Uterus (tissue), 3 donors: ENCODE measurements at regions not wholly inside any gene's neighbourhood (a gene's known extent, or its start where the extent isn't known, plus 50 kb on each side); places are given as distances from the start of the nearest gene placed in this dataset.

Source experiments
- DNase-seq, 2 donors: peaks; one replicate each; pipeline ENCODE4 v3.0.0-alpha.2; 2019 to 2020
- H3K27ac ChIP-seq, 2 donors: fragments of 200-600 bp; sonication (generic); 1 replicate in 1 of 2; 2 replicates in 1 of 2; pipeline ENCODE4 v1.5.1; 2016 to 2018
- H3K27me3 ChIP-seq, 2 donors: fragments of 200-600 bp; sonication (generic); one replicate each; pipeline ENCODE4 v1.5.1; 2018 to 2019; ENCODE audit warnings: control low read depth in 1 of 2
- H3K36me3 ChIP-seq, 2 donors: fragments of 200-600 bp; sonication (generic); one replicate each; pipeline ENCODE4 v1.5.1; 2019; ENCODE audit warnings: control low read depth in 1 of 2
- H3K4me1 ChIP-seq, 2 donors: fragments of 200-600 bp; sonication (generic); one replicate each; pipeline ENCODE4 v1.5.1; 2018 to 2019; ENCODE audit warnings: control low read depth in 1 of 2
- H3K4me3 ChIP-seq, 2 donors: fragments of 200-600 bp; sonication (generic); 1 replicate in 1 of 2; 2 replicates in 1 of 2; pipeline ENCODE4 v1.5.1; 2018 to 2019; ENCODE audit warnings: mild to moderate bottlenecking in 1 of 2
- H3K9me3 ChIP-seq, 2 donors: fragments of 200-600 bp; sonication (generic); one replicate each; pipeline ENCODE4 v1.5.1; 2019; ENCODE audit warnings: control low read depth in 1 of 2
- POLR2A ChIP-seq, 2 donors: fragments of 450-650 bp; IDR thresholded peaks; one replicate each; pipeline ENCODE4 v1.6.1; 2016; ENCODE audit warnings: antibody characterized with exemption in 2 of 2, mild to moderate bottlenecking in 1 of 2, moderate library complexity in 1 of 2
- intact Hi-C: fragments of 100-400 bp; cut with DNase I; formaldehyde crosslinking; loops from one replicate; pipeline ENCODE4 v1.15.1; 2023; ENCODE audit warnings: low total_unique reads
- TF ChIP-seq, protein P1 (sequence below), 4 experiments: fragments of 200-600 bp in 2 of 4; fragments of 450-650 bp in 2 of 4; sonication (generic) in 2 of 4; IDR thresholded peaks; one replicate each; pipeline ENCODE4 v1.5.1; 2016 to 2019; ENCODE audit warnings: antibody characterized with exemption in 4 of 4, mild to moderate bottlenecking in 2 of 4, moderate library complexity in 1 of 4
- donor health status: DM: yes; HTN: yes; CAD: no.

DNA sequence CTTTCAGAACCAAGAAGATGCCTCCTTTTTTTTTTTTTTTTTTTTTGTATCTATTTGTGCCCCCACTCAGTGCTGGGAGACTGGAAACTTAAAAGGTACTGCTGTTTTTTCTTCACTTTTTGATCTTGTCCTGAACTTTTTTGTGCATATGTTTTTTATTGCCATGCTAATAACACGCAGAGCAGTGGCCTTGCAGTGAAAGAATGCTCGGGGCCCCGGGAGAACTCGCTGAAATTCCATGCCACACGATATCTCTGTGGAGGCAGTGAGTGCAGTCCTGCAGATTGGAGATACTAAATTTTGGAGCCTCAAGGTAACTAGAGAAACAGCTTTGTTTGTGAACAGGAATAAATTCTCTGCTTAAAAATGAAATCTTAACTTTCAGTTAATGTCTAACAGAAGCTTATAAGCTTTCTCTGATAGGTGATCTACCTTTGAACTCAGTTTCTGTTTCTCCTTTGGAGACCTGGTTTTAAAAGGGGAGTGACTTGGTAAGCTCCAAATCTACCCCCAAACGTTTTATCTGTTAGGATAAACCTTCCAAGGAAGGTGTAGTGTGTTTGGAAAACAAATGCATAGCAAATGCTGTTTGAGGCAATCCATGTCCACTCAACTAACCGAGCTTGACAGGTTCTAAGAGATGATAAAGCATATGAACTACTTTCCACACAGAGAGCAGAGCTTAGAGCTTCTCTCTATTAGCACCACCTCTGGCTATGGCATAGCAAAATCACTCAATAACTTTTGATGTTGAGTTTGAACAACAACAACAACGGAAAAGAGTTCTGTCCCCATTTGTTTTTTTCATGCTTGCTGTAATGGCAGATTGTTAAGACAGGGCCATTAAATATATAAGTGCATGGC is 113.7 kb upstream of the PLXNA2 start:
- Histone ChIP-seq H3K36me3 (no peaks in the 10 kb centered on the region), H3K4me3 (no peak overlapping the region), H3K4me1 (no peaks in the 10 kb centered on the region), H3K9me3 (no peaks in the 10 kb centered on the region), H3K27ac (no peak overlapping the region), H3K27me3 (no peaks in the 10 kb centered on the region)
- no peak for DNase-seq
- intact Hi-C loops, result no loop called here
- no peak for TF ChIP-seq POLR2A (IDR thresholded peaks at IDR 0.05)
- TF ChIP-seq, protein P1, sequence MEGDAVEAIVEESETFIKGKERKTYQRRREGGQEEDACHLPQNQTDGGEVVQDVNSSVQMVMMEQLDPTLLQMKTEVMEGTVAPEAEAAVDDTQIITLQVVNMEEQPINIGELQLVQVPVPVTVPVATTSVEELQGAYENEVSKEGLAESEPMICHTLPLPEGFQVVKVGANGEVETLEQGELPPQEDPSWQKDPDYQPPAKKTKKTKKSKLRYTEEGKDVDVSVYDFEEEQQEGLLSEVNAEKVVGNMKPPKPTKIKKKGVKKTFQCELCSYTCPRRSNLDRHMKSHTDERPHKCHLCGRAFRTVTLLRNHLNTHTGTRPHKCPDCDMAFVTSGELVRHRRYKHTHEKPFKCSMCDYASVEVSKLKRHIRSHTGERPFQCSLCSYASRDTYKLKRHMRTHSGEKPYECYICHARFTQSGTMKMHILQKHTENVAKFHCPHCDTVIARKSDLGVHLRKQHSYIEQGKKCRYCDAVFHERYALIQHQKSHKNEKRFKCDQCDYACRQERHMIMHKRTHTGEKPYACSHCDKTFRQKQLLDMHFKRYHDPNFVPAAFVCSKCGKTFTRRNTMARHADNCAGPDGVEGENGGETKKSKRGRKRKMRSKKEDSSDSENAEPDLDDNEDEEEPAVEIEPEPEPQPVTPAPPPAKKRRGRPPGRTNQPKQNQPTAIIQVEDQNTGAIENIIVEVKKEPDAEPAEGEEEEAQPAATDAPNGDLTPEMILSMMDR (IDR thresholded peaks at IDR 0.05), result no peak

DNA sequence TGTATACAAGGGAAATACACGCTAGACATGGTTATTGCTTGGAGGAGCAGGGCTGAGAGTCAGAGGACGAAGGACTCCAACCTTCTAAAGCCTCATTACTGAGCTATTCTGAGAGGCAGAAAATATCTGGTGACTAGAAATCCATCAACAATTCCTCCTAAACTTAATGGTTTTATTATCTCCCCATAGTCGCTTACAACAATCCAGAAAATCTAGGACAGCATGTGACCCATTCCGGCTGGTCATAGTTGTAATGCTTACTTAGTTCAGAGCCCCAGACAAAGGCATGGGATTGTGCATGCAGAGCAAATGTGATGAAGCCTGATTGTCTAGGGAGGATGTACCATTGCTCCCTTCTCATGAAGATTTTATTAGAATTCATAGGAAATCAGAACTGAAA is 114.5 kb upstream of the PLXNA2 start:
- intact Hi-C loops, result no loop called here
- no peaks in the 10 kb centered on the region for H3K9me3 ChIP-seq
- no peak for DNase-seq
- H3K36me3 ChIP-seq, result no peaks in the 10 kb centered on the region
- no peak overlapping the region for H3K27ac ChIP-seq
- no peak overlapping the region for H3K4me3 ChIP-seq
- H3K27me3 ChIP-seq, result no peaks in the 10 kb centered on the region
- TF ChIP-seq, protein P1 (IDR thresholded peaks at IDR 0.05), result no peak
- no peak for TF ChIP-seq POLR2A (IDR thresholded peaks at IDR 0.05)
- no peaks in the 10 kb centered on the region for H3K4me1 ChIP-seq

DNA sequence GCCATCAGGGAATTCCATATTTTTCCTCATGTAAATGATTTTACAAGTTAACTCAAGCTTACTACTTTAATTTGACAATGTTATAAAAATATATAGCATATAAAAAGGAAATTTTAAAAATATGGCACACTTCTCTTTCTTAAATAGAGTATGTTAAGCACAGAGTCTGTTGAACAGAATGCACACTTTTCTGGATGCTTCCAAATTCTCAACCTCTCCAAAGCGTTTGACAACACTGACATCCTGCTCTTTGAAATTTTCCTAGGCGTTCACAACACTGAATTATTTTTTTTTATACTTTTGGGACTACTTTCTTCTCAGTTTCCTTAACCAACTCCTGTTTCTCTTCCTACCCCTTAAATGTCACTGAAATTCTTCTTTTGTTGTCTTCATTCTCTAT is 117.8 kb upstream of the PLXNA2 start:
- H3K27me3 ChIP-seq, result no peaks in the 10 kb centered on the region
- intact Hi-C loops, result no loop called here
- H3K4me1 ChIP-seq, result no peaks in the 10 kb centered on the region
- no peak for DNase-seq
- no peak overlapping the region for H3K27ac ChIP-seq
- no peak overlapping the region for H3K4me3 ChIP-seq
- TF ChIP-seq POLR2A (IDR thresholded peaks at IDR 0.05), result no peak
- TF ChIP-seq, protein P1 (IDR thresholded peaks at IDR 0.05), result no peak
- no peaks in the 10 kb centered on the region for H3K9me3 ChIP-seq
- H3K36me3 ChIP-seq, result no peaks in the 10 kb centered on the region

DNA sequence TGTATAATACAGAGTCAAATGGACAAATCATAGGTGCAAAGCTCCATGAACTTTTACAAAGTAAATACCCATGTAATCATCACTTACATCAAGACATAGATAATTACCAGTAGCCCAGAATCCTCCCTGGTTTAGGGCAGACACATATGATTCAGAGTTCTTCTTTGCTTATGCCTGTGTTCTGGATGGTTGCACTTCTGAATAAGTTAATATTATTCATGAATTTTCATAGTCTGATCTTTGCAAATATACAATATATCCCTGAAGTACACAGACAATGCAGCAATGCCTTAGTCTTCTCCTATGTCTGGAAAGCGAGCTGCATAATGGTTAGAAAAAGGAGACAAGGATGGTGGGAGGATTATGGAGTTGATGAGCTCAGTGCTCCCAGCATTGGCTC is 122.4 kb upstream of the PLXNA2 start:
- no peaks in the 10 kb centered on the region for H3K27me3 ChIP-seq
- no peaks in the 10 kb centered on the region for H3K36me3 ChIP-seq
- H3K27ac ChIP-seq, result no peak overlapping the region
- H3K4me3 ChIP-seq, result no peak overlapping the region
- intact Hi-C loops, result no loop called here
- TF ChIP-seq, protein P1 (IDR thresholded peaks at IDR 0.05), result no peak
- TF ChIP-seq POLR2A (IDR thresholded peaks at IDR 0.05), result no peak
- no peaks in the 10 kb centered on the region for H3K9me3 ChIP-seq
- DNase-seq, result no peak
- H3K4me1 ChIP-seq, result no peaks in the 10 kb centered on the region

DNA sequence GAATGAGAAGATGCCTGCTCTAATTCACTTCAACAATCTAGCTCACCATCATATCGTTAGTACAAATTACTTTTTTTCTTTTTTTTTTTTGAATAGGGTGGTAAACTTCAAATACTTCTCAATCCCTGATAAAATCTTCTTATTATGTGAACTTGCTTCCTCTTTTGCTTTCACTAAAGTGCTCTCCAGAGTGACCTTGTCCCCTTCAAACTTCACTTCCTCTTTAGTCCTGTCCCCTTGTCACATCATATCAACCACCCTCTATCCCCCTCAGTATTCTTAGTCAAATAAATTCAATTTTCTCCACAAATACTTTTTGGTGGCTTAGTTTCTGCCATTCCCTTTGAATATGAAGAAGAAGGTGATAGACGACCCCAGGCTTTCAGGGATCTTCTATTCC is 124.9 kb upstream of the PLXNA2 start:
- TF ChIP-seq POLR2A (IDR thresholded peaks at IDR 0.05), result no peak
- TF ChIP-seq, protein P1 (IDR thresholded peaks at IDR 0.05), result no peak
- no peak for DNase-seq
- H3K4me3 ChIP-seq, result no peak overlapping the region
- no peaks in the 10 kb centered on the region for H3K36me3 ChIP-seq
- H3K9me3 ChIP-seq, result no peaks in the 10 kb centered on the region
- no peak overlapping the region for H3K27ac ChIP-seq
- no peaks in the 10 kb centered on the region for H3K4me1 ChIP-seq
- no peaks in the 10 kb centered on the region for H3K27me3 ChIP-seq
- intact Hi-C loops, result no loop called here
